GM21367 (cell line): ENCODE measurements at regions not wholly inside any gene's neighbourhood (a gene's known extent, or its start where the extent isn't known, plus 50 kb on each side); places are given as distances from the start of the nearest gene placed in this dataset.
A peak's percentile ranks its signal among the peaks of the same experiment; 100 is the strongest.

Experiments used
- ATAC-seq: cut with Tn5 transposase; IDR thresholded peaks from one replicate; pipeline ENCODE4 v1.9.1; 2021; ENCODE audit not compliant: unreplicated experiment

- no peak for ATAC-seq
Observed at GRCh38 chr13:48761256-48761655, 107.5 kb downstream of the CYSLTR2 start.

GRCh38 chr13:48769107-48769704 lies 115.5 kb downstream of the CYSLTR2 start:
- peak; percentile 92 for ATAC-seq

GRCh38 chr13:48770372-48770771 lies 116.6 kb downstream of the CYSLTR2 start:
- ATAC-seq, result no peak

DNA sequence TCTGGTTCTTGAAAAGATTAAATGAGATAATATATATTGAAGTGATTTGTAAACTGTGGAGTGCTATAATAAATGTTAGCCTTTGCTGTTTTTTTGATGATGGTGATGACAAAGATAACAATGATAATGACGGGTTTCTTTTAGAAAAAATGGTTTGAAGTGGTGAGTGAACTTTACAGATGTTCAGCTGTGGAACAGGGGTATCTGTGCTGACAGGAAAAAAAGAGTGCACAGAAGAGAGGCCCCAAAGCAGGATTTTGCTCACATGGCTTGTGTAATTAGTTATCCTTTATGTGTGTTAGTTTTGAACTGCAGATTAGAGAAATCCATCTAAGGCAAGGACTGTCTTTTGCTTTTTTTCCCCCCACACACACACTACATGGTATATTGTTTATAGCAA lies 119.2 kb downstream of the CYSLTR2 start:
- ATAC-seq, result no peak

- ATAC-seq, result no peak
Observed at GRCh38 chr13:48773531-48774275, 120.0 kb downstream of the CYSLTR2 start.

DNA sequence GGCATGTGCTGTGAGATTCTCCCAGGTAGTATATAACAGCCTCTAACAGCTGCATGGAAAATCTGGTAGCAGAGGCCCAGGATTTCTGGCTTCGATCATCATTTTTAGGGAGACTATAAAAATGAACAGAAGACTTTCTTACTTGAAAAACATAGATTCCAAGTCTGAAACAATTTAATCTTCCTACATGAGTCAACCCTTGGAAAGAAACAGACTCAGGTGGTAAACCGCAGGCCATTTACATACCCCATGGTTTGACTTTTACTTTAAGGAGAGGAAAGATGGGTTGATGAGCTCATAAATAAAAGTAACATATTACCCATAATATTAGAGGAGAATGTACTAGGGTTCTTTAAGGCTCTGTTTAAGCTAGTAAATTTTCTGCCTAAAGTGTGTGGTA lies 121.6 kb downstream of the CYSLTR2 start:
- ATAC-seq, result no peak

GRCh38 chr13:48775804-48776203 lies 122.1 kb downstream of the CYSLTR2 start:
- ATAC-seq, result no peak

DNA sequence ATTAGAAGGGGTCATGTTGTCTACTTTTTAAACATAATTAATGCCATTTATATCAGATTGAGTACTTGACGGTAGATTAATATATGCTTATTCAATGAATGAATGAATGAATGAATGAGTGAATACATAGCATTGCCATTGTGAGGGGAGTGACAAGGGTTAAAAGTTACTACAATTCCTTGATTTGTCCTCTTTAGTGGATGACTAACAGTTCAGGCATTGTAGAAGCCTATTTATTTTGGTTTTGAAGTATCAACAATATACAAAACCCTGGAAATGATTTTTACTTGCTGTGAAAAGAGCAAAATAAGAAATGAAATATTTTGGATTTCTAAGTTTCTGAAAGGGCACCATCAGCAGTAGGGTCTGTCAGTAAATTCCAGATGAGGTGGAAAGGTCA lies 122.7 kb downstream of the CYSLTR2 start:
- no peak for ATAC-seq

- no peak for ATAC-seq
Observed at GRCh38 chr13:48778610-48779009, 124.9 kb downstream of the CYSLTR2 start.

DNA sequence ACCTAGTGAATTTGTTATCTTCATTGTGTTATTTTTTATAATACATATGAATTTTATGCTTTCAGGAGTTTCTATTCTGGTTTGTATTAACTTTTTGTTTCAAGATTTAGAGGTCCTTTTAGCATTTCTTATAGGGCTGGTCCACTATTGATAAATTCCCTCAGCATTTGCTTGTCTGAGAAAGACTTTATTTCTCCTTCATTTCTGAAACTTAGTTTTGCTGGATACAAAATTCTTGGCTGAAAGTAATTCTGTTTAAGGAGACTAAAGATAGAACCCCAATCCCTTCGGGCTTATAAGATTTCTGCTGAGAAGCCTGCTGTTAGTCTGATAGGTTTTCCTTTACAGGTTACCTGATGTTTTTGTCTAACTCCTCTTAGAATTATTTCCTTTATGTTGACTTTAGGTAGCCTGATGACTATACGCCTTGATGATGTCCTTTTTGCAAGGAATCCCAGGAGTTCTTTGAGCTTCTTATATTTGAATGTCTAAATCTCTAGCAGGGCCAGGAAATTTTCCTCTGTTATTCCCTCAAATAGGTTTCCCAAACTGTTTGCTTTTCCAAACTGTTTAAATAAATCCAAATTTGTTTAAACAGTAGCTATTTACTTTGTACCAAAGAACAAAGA lies 127.1 kb downstream of the CYSLTR2 start:
- ATAC-seq, result no peak

DNA sequence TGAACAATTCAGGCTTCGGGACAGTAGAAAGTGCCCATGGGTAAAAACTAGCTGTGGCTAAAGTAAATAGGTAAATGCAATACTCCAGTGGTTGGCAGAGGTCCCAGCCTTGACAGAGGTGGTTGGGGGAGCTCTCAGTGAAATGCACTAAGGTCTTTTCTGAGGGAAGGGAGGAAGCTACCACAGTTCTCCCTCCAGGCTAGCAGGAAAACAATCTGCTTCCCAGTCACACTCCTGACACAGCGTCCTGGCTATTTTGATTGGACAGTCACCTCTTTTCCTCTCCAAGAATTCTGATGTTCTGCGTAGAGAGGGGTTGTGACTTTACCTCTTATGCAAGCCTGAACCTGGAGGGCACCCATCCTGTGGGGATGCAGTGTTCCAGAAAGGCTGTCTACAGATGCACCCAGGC lies 128.7 kb downstream of the CYSLTR2 start:
- no peak for ATAC-seq

GRCh38 chr13:48783181-48783630 lies 129.5 kb downstream of the CYSLTR2 start:
- ATAC-seq, result no peak

GRCh38 chr13:48783695-48784230 lies 130.0 kb downstream of the CYSLTR2 start:
- no peak for ATAC-seq

- ATAC-seq, result no peak
Observed at GRCh38 chr13:48784916-48785548, 131.3 kb downstream of the CYSLTR2 start.

DNA sequence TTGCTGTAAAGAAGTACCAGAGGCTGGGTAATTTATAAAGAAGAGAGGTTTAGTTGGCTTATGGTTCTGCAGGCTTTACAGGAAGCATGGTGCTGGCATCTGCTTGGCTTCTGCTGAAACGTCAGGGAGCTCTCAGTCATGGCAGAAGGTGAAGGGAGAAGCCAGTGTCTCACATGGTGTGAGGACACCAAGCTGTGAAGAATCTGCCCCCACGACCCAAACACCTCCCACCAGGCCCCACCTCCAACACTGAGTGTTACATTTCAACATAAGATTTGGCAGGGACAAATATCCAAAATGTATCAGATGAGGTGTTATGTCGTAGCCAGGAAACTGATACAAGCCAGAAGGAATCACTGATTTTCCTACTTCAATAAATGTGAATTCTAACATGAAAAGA lies 136.5 kb downstream of the CYSLTR2 start:
- ATAC-seq, result no peak

- ATAC-seq, result no peak
Observed at GRCh38 chr13:48790966-48791365, 137.2 kb downstream of the CYSLTR2 start.

DNA sequence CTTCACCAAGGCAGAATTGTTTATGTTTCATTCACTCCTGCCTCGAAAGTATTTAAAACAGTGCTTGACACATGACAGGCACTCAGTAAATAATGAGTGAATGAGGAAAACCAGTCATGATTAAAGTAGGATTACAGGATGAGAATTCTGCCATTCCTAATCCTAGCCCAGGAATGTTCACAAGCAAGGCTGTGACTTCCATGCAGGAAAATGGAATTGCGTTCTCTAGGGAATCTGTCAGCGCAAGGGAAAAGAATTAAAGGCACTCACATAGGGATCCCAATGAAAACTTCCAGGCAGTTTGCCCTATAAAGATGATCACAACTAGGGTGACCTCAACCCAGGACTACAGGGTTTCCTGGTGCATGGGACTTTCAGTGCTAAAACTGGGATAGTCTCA lies 143.4 kb downstream of the CYSLTR2 start:
- no peak for ATAC-seq

DNA sequence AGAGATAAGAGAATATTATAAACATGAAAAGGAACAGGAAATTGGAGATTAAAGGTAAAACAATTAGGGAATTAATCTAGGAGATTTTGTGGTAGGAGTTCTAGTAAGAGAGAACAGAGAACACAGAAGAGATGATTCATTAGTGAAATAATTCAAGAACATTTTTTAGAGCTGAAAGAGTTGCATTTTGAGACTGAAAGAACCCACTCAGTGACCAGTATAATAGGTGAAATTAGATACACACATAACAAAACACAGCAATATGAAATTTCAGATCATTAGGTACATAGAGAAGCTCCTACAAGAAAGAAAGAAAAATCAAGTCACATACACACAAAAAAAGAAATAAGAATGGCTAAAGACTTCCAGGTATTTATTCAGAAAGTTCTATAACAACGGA lies 144.0 kb downstream of the CYSLTR2 start:
- no peak for ATAC-seq

DNA sequence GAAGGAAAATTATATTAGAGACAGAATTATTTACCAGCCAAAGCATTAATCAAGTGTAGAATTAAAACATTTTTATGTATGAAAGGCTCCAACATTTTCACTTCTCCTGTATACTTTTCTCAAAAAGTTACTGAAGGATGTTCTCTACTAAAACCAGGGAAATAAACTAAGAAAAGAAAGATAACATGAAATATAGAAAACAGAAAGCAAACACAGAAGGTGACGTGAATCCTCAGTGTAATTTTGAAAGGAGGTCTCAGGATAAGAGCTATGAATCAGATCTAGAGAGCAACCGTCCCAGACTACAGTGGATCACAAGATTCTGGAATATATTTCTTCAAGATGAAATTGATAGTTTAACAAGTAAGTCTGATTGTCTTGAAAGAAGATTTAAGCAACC lies 144.5 kb downstream of the CYSLTR2 start:
- ATAC-seq, result no peak

GRCh38 chr13:48801255-48801654 lies 147.5 kb downstream of the CYSLTR2 start:
- no peak for ATAC-seq

GRCh38 chr13:48804821-48805601 lies 151.3 kb downstream of the CYSLTR2 start:
- no peak for ATAC-seq
